Mesendoderm (in vitro differentiated cells): ENCODE measurements at regions not wholly inside any gene's neighbourhood (a gene's known extent, or its start where the extent isn't known, plus 50 kb on each side); places are given as distances from the start of the nearest gene placed in this dataset.

Experiments used
- DNase-seq: peaks from one replicate; pipeline ENCODE4 v3.0.0; 2013
- H2AK5ac ChIP-seq: 2 replicates; pipeline ENCODE4 v1.6.1; 2013; ENCODE audit warnings: low read length, inconsistent platforms
- H2BK120ac ChIP-seq: 2 replicates; pipeline ENCODE4 v1.6.1; 2013; ENCODE audit warnings: low read depth, mild to moderate bottlenecking, low read length, moderate library complexity, mixed read lengths
- H2BK15ac ChIP-seq: replicated peaks from 2 replicates; pipeline ENCODE4 v1.6.1; 2013; ENCODE audit warnings: low read depth, mild to moderate bottlenecking, moderate library complexity
- H2BK5ac ChIP-seq: 2 replicates; pipeline ENCODE4 v1.6.1; 2013; ENCODE audit warnings: low read length, inconsistent platforms
- H3K18ac ChIP-seq: 2 replicates; pipeline ENCODE4 v1.6.1; 2013; ENCODE audit warnings: mild to moderate bottlenecking, low read length, mixed read lengths
- H3K23ac ChIP-seq: one replicate; pipeline ENCODE4 v1.6.1; 2013; ENCODE audit warnings: low read length
- H3K27ac ChIP-seq: 2 replicates; pipeline ENCODE4 v1.5.1; 2013; ENCODE audit warnings: low read depth, mild to moderate bottlenecking, inconsistent platforms, low read length, moderate library complexity
- H3K27me3 ChIP-seq: 2 replicates; pipeline ENCODE4 v1.6.1; 2013; ENCODE audit warnings: low read length, control low read depth, mild to moderate bottlenecking, inconsistent platforms; ENCODE audit not compliant: insufficient read depth, poor library complexity
- H3K36me3 ChIP-seq: 2 replicates; pipeline ENCODE4 v1.6.1; 2013; ENCODE audit warnings: low read length, inconsistent platforms; ENCODE audit not compliant: control insufficient read depth, insufficient read depth
- H3K4ac ChIP-seq: one replicate; pipeline ENCODE4 v1.6.1; 2013; ENCODE audit warnings: low read depth, mild to moderate bottlenecking, low read length, moderate library complexity
- H3K4me1 ChIP-seq: 2 replicates; pipeline ENCODE4 v1.6.1; 2013; ENCODE audit warnings: low read depth, low read length, inconsistent platforms; ENCODE audit not compliant: control insufficient read depth
- H3K4me2 ChIP-seq: 2 replicates; pipeline ENCODE4 v1.6.1; 2013; ENCODE audit warnings: low read length
- H3K4me3 ChIP-seq: 2 replicates; pipeline ENCODE4 v1.5.1; 2013; ENCODE audit warnings: mild to moderate bottlenecking, low read length
- H3K56ac ChIP-seq: one replicate; pipeline ENCODE4 v1.6.1; 2013; ENCODE audit warnings: low read length
- H3K79me1 ChIP-seq: 2 replicates; pipeline ENCODE4 v1.6.1; 2013; ENCODE audit warnings: low read length, inconsistent platforms
- H3K79me2 ChIP-seq: 2 replicates; pipeline ENCODE4 v1.6.1; 2013; ENCODE audit warnings: mild to moderate bottlenecking, low read length; ENCODE audit not compliant: control insufficient read depth, insufficient read depth
- H3K9ac ChIP-seq: 2 replicates; pipeline ENCODE4 v1.6.1; 2013; ENCODE audit warnings: low read length, inconsistent platforms
- H4K5ac ChIP-seq: one replicate; pipeline ENCODE4 v1.6.1; 2013; ENCODE audit warnings: low read length
- H4K8ac ChIP-seq: one replicate; pipeline ENCODE4 v1.6.1; 2013; ENCODE audit warnings: low read depth, mild to moderate bottlenecking, control low read depth, low read length, moderate library complexity
- WGBS: extraction: QIAGEN DNeasy Blood & Tissue Kit; methylation state at CpG from one replicate; pipeline ENCODE4 v1.1.7; 2013; ENCODE audit warnings: low lambda C conversion rate, missing lambda C conversion rate; ENCODE audit not compliant: insufficient coverage; ENCODE audit errors: extremely low coverage; 5-methylcytosine and 5-hydroxymethylcytosine counted together

GRCh38 chr11:130731401-130731800, 184.9 kb downstream of the SNX19 start:
- no peak overlapping the region for H3K23ac ChIP-seq
- H2AK5ac ChIP-seq = no peak overlapping the region
- H3K4me3 ChIP-seq = no peak overlapping the region
- no peaks in the 10 kb centered on the region for H3K79me1 ChIP-seq
- H3K36me3 ChIP-seq = no peaks in the 10 kb centered on the region
- no peak overlapping the region for H2BK5ac ChIP-seq
- H3K9ac ChIP-seq = no peak overlapping the region
- H3K18ac ChIP-seq = no peak overlapping the region
- no peak overlapping the region for H2BK120ac ChIP-seq
- no peak overlapping the region for H4K5ac ChIP-seq
- no peaks in the 10 kb centered on the region for H3K79me2 ChIP-seq
- no peaks in the 10 kb centered on the region for H3K27me3 ChIP-seq
- no peaks in the 10 kb centered on the region for H3K4me1 ChIP-seq
- no peak overlapping the region for H3K4me2 ChIP-seq
- no peak overlapping the region for H3K27ac ChIP-seq
- H3K4ac ChIP-seq = no peak overlapping the region
- DNase-seq = no peak
- H4K8ac ChIP-seq = no peak overlapping the region
- no peak overlapping the region for H2BK15ac ChIP-seq
- WGBS = no CpG with 5 or more reads among the region's 5 CpGs
- no peak overlapping the region for H3K56ac ChIP-seq

DNA sequence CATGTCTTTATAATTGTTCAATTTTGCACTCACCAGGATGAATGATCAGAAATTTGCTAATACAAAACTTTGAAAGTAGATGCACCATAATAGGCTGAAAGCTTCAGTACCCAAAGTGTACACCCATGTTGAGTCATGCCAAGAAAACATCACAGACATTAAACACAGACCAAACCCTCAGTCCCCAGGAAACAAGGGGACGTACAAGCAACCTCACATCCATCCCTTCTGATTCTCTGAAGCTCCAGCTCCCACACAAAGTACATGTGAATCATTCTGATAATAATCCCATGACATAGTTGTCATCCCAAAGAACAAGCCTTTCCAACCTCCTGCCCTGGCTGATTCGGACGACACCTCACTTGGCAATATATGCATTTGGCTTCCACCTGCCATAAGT, 183.8 kb downstream of the SNX19 start:
- H3K36me3 ChIP-seq = no peaks in the 10 kb centered on the region
- no peak overlapping the region for H2BK5ac ChIP-seq
- H2BK15ac ChIP-seq = no peak overlapping the region
- H3K4me3 ChIP-seq = no peak overlapping the region
- no peak overlapping the region for H2AK5ac ChIP-seq
- no peak overlapping the region for H3K27ac ChIP-seq
- no peak overlapping the region for H3K4ac ChIP-seq
- H2BK120ac ChIP-seq = no peak overlapping the region
- H3K79me2 ChIP-seq = no peaks in the 10 kb centered on the region
- H3K27me3 ChIP-seq = no peaks in the 10 kb centered on the region
- no peaks in the 10 kb centered on the region for H3K4me1 ChIP-seq
- no peak overlapping the region for H3K9ac ChIP-seq
- no peak overlapping the region for H3K4me2 ChIP-seq
- H4K5ac ChIP-seq = no peak overlapping the region
- H3K79me1 ChIP-seq = no peaks in the 10 kb centered on the region
- H3K56ac ChIP-seq = no peak overlapping the region
- no peak overlapping the region for H3K18ac ChIP-seq
- no peak for DNase-seq
- WGBS = no CpG with 5 or more reads among the region's 3 CpGs
- no peak overlapping the region for H4K8ac ChIP-seq
- no peak overlapping the region for H3K23ac ChIP-seq

DNA sequence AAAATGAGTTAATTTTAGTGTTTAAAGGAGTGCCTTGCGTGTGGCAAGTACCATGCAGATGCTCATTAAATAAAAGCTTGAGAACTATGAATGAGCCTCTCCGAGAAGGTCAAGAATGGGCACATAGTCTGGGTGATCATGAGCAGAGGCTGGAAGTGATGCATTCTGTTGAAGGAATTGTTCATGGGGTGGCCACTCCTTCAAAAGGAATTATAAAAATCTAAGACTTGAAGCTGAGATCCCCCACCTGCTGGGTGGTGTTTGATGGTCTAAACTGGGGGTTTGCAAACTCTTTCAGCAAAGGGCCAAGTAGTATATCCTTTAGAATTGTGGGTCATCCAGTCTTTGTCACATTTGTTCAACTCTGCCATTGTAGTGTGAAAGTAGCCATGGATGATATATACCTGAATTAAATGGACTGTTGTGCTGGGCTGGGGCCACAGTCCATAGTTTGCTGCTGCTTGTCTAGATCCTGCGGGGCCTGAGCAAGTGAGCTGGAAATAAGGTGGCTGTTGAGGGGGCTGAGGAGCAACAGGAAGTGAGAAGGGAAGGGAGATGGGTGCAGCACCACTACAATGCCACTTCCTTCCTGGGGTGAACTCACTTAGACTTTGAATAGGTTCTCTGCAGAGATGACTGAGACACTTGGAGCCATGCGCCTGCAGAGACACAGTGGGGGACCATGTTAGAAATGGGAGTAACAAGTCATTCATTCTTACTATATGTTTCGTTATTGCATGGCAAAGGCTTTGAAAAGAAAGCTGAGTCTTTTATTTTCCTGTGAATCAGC, 179.0 kb downstream of the SNX19 start:
- Histone ChIP-seq H3K18ac (no peak overlapping the region), H4K5ac (no peak overlapping the region), H4K8ac (no peak overlapping the region), H3K79me1 (no peaks in the 10 kb centered on the region), H2BK15ac (no peak overlapping the region), H2AK5ac (no peak overlapping the region), H3K79me2 (no peaks in the 10 kb centered on the region), H3K9ac (no peak overlapping the region), H2BK120ac (no peak overlapping the region), H3K4me2 (no peak overlapping the region), H3K4me3 (no peak overlapping the region), H3K56ac (no peak overlapping the region), H3K36me3 (no peaks in the 10 kb centered on the region), H3K4ac (no peak overlapping the region), H3K27ac (no peak overlapping the region), H3K23ac (no peak overlapping the region), H3K4me1 (no peaks in the 10 kb centered on the region), H2BK5ac (no peak overlapping the region), H3K27me3 (no peaks in the 10 kb centered on the region)
- WGBS = no CpG with 5 or more reads among the region's 5 CpGs
- no peak for DNase-seq

DNA sequence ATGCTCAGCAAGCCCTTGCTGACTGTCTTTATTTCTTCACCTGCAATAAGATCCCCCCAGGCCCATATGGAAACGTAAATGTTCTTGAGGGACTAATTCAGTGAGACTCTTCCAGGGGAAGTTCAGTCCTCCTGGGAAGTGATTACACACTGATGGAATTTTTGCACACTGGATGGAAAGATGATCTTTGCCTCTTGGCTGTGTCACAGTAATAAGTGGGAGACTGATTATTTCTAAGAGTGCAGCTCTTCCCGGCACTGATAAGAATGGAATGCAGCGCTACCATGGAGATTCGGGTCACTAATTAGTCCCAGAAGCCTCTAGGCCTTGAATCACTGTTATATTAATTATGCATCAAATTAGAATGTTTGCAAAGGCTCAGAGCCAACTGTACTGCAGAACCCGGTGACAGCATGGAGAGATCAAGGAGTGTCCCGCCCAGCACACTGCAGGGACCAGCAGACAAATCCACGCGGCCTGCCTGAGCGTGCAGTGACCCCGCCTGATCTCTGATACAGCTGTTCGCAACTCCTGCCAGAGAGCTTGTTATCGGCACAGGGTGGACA, 178.3 kb downstream of the SNX19 start:
- WGBS = no CpG with 5 or more reads among the region's 12 CpGs
- H3K23ac ChIP-seq = no peak overlapping the region
- H4K8ac ChIP-seq = no peak overlapping the region
- H3K18ac ChIP-seq = no peak overlapping the region
- no peak overlapping the region for H4K5ac ChIP-seq
- H2BK120ac ChIP-seq = no peak overlapping the region
- no peaks in the 10 kb centered on the region for H3K36me3 ChIP-seq
- no peaks in the 10 kb centered on the region for H3K27me3 ChIP-seq
- H3K4me2 ChIP-seq = no peak overlapping the region
- H3K56ac ChIP-seq = no peak overlapping the region
- no peak overlapping the region for H3K4me3 ChIP-seq
- H2BK15ac ChIP-seq = no peak overlapping the region
- H2BK5ac ChIP-seq = no peak overlapping the region
- H3K27ac ChIP-seq = no peak overlapping the region
- no peaks in the 10 kb centered on the region for H3K79me1 ChIP-seq
- H3K4ac ChIP-seq = no peak overlapping the region
- H3K4me1 ChIP-seq = no peaks in the 10 kb centered on the region
- H3K9ac ChIP-seq = no peak overlapping the region
- no peak overlapping the region for H2AK5ac ChIP-seq
- no peak for DNase-seq
- H3K79me2 ChIP-seq = no peaks in the 10 kb centered on the region

DNA sequence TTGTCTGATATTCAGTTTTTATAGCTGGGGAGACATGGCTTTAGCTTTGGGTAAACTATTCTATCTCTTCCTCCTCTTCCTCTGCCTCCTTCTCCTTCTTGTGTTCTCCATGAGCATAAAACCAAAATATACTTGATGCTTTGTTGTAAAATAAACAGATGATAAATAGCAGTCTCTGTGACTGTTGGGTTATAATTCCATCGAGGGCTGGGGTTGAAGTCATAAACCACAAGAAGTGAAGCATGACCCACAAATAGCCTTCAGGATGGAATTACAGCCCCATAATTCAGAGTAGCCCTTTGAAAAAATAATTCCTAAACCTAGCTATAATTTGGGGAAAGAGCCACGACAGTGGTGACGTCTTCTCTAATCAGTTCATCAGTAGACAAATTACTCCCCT, 177.7 kb downstream of the SNX19 start:
- H3K27me3 ChIP-seq = no peaks in the 10 kb centered on the region
- no peak overlapping the region for H2AK5ac ChIP-seq
- H2BK120ac ChIP-seq = no peak overlapping the region
- H3K79me1 ChIP-seq = no peaks in the 10 kb centered on the region
- H3K36me3 ChIP-seq = no peaks in the 10 kb centered on the region
- no peak overlapping the region for H4K5ac ChIP-seq
- no peak overlapping the region for H3K56ac ChIP-seq
- H2BK15ac ChIP-seq = no peak overlapping the region
- H2BK5ac ChIP-seq = no peak overlapping the region
- no peak overlapping the region for H3K4me3 ChIP-seq
- no peak overlapping the region for H3K4ac ChIP-seq
- H3K79me2 ChIP-seq = no peaks in the 10 kb centered on the region
- no peak overlapping the region for H3K23ac ChIP-seq
- no peak overlapping the region for H3K27ac ChIP-seq
- no peak for DNase-seq
- no CpG with 5 or more reads among the region's 3 CpGs for WGBS
- H4K8ac ChIP-seq = no peak overlapping the region
- no peaks in the 10 kb centered on the region for H3K4me1 ChIP-seq
- H3K18ac ChIP-seq = no peak overlapping the region
- no peak overlapping the region for H3K4me2 ChIP-seq
- no peak overlapping the region for H3K9ac ChIP-seq

GRCh38 chr11:130740819-130741218, 175.5 kb downstream of the SNX19 start:
- H4K5ac ChIP-seq = no peak overlapping the region
- H3K79me2 ChIP-seq = no peaks in the 10 kb centered on the region
- H3K36me3 ChIP-seq = no peaks in the 10 kb centered on the region
- no peak overlapping the region for H3K23ac ChIP-seq
- H3K4me1 ChIP-seq = no peaks in the 10 kb centered on the region
- H4K8ac ChIP-seq = no peak overlapping the region
- H2BK5ac ChIP-seq = no peak overlapping the region
- no CpG with 5 or more reads among the region's 4 CpGs for WGBS
- no peak overlapping the region for H2AK5ac ChIP-seq
- H3K27me3 ChIP-seq = no peaks in the 10 kb centered on the region
- H3K56ac ChIP-seq = no peak overlapping the region
- H3K9ac ChIP-seq = no peak overlapping the region
- no peaks in the 10 kb centered on the region for H3K79me1 ChIP-seq
- H3K4ac ChIP-seq = no peak overlapping the region
- no peak for DNase-seq
- no peak overlapping the region for H2BK120ac ChIP-seq
- H3K4me3 ChIP-seq = no peak overlapping the region
- no peak overlapping the region for H3K18ac ChIP-seq
- no peak overlapping the region for H3K4me2 ChIP-seq
- H3K27ac ChIP-seq = no peak overlapping the region
- no peak overlapping the region for H2BK15ac ChIP-seq
